ENCODE measurements at regions not wholly inside any gene's neighbourhood (a gene's known extent, or its start where the extent isn't known, plus 50 kb on each side); places are given as distances from the start of the nearest gene placed in this dataset.
"Not testable (repeated sequence)": the region's sequence is repeated elsewhere in the genome, so short reads cannot be mapped to it uniquely, and the experiment has no call there.

DNA sequence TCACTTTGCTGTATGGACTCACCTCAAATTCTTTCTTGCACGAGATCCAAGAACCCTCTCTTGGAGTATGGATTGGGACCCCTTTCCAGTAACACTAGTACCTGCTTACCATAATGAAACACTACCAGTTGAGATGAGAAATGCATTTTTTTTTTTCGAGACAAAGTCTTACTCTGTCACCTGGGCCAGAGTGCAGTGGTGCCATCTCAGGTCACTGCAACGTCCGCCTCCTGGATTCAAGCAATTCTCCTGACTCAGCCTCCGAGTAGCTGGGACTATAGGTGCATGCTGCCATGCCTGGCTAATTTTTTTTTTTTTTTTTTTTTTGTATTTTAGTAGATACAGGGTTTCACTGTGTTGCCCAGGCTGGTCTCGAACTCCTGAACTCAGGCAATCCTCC, 167.0 kb downstream of the THBS2 start:
- not testable (repeated sequence) for TF ChIP-seq POLR2A (IDR thresholded peaks at IDR 0.05)
- TF ChIP-seq, protein P1, sequence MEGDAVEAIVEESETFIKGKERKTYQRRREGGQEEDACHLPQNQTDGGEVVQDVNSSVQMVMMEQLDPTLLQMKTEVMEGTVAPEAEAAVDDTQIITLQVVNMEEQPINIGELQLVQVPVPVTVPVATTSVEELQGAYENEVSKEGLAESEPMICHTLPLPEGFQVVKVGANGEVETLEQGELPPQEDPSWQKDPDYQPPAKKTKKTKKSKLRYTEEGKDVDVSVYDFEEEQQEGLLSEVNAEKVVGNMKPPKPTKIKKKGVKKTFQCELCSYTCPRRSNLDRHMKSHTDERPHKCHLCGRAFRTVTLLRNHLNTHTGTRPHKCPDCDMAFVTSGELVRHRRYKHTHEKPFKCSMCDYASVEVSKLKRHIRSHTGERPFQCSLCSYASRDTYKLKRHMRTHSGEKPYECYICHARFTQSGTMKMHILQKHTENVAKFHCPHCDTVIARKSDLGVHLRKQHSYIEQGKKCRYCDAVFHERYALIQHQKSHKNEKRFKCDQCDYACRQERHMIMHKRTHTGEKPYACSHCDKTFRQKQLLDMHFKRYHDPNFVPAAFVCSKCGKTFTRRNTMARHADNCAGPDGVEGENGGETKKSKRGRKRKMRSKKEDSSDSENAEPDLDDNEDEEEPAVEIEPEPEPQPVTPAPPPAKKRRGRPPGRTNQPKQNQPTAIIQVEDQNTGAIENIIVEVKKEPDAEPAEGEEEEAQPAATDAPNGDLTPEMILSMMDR (IDR thresholded peaks at IDR 0.05) = not testable (repeated sequence)

All from gastroesophageal sphincter (tissue), 3 donors.